ENCODE measurements at regions not wholly inside any gene's neighbourhood (a gene's known extent, or its start where the extent isn't known, plus 50 kb on each side); places are given as distances from the start of the nearest gene placed in this dataset.
A peak's percentile ranks its signal among the peaks of the same experiment; 100 is the strongest.

GRCh38 chr1:234535763-234536515 lies 57.0 kb upstream of the TARBP1 start:
- DNase-seq: no peak

DNA sequence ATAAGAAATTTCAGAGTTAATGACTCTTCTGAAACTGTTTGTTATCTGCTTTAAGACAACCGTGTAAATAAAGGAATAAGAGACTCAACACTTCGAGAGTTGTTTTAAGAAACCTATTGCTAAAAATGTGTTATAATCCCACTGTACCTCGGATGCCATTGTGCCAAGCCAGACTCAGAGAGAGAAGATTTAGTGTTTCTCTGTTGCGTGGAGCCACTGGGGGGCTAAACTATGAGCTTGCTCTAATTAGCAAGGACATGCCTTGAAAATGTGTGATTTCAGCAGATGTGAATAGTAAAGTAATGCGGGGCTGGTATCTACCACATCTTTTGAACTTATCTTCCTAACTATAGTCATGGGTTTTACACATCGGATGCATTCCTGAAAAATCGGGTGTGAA lies 56.2 kb upstream of the TARBP1 start:
- no peak for DNase-seq

GRCh38 chr1:234533975-234534876 lies 55.2 kb upstream of the TARBP1 start:
- DNase-seq: peak; percentile 66

- no peak for DNase-seq
Observed at GRCh38 chr1:234533034-234533891, 54.3 kb upstream of the TARBP1 start.

DNA sequence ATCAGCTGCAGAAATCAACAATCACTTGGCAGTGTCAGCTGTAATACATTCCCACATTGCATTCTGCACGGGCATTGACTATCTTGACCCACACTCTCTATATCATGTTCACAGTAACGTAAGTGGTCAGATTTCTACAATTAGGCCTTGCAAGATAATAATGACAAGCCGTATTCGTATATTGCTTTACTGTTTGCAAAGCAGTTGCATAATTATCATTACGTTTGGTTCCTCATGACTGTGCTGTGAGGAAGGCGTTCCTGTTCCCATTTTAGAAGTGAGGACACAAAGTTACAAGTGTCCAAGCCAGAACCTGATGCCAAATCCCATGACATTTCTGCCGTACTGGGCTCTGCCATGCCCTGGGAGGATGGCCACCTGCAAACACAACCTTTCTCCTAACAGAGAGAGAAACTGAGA lies 53.5 kb upstream of the TARBP1 start:
- no peak for DNase-seq

GRCh38 chr1:234531151-234531635 lies 52.2 kb upstream of the TARBP1 start:
- no peak for DNase-seq

DNA sequence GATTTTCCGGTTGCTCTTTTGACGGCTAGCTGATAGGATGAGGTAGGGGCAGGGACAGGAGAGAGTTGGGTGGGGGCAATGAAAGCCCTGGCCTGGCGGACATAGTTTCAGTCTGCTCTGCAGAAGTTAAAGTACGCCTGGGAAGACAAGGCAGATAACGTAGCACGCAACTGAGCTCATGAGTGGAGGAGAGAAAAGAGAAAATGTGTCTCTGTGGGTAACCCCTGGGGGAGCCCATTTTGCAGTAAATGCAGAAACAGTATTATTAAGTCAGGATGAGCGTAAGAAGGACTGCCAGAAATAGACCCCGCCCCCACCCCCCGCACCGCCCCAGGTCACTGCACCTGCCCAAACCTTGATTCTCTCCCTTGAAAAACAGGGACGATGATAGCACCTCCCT lies 51.7 kb upstream of the TARBP1 start:
- no peak for DNase-seq

DNA sequence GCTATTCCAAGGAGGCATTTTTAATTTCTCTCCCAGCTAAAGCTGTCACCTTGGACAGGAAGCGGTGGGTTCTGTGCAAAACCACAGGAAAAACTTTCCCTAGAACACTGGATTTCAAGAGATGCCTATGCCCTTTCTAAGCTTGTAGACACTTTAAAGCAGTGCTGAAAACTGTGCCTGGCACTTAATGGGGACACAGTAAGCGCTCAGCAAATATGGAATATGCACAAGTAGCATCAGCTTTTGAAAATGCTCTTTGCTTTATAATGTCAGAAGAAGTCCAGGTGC lies 50.9 kb upstream of the TARBP1 start:
- no peak for DNase-seq

DNA sequence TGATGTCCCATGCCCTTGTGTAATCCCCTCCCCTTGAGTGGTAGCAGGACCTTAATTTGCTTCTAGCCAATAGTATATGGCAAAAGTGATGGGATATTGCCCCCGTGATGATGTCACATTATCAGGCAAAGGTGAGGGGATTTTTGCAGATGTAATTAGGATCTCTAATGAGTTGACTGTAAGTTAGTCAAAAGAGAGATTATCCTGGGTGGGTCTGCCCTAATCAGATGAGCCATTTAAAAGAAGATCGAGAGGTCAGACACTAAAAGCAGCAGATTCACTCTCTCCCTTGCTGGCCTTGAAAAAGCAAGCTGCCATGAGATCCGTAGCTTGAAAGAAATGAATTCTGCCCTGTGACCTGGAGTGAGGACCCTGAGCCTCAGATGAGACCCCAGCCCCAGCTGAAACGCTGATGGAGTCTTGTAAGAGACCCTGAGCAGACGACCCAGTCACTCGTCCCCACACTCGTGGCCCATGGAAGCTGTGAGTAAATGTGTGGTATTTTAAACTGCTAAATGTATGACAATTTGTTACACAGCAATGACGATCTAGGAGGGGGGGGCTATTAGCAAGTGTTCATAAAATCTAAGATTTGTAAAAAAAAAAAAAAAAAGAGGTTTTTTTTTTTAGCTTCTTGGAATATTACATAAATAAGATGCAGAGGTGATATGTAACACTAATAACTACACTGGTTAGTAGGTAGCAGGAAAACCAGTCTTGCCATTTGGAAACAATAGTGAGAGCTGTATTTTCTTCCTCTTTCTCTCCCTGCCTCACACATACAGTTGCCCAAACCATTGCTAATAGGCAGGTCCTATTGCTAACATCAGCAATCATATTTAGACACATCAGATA lies 50.3 kb upstream of the TARBP1 start:
- DNase-seq: no peak
